PFSK-1 (cell line): ENCODE measurements at regions not wholly inside any gene's neighbourhood (a gene's known extent, or its start where the extent isn't known, plus 50 kb on each side); places are given as distances from the start of the nearest gene placed in this dataset.

Experiments used
- FOXP2 ChIP-seq: optimal IDR thresholded peaks from 2 replicates; pipeline ENCODE3; 2011; ENCODE audit warnings: borderline replicate concordance, control low read depth, inconsistent platforms; ENCODE audit not compliant: insufficient read depth; ENCODE audit errors: extremely low read length, extremely low read depth
- POLR2AphosphoS5 ChIP-seq: IDR thresholded peaks from 2 replicates; pipeline ENCODE4 v1.6.1; 2012; ENCODE audit warnings: low read depth, mild to moderate bottlenecking, control low read depth, low read length, moderate library complexity
- REST ChIP-seq, 2 experiments: IDR thresholded peaks; 2 replicates each; pipeline versions ENCODE4 v1.6.1 to v1.8.0; 2011 to 2012; ENCODE audit warnings: low read depth in 2 of 2, low read length in 2 of 2, control low read depth in 1 of 2, inconsistent platforms in 1 of 2, mild to moderate bottlenecking in 1 of 2, moderate library complexity in 1 of 2; ENCODE audit not compliant: insufficient read depth in 1 of 2
- SIN3A ChIP-seq: IDR thresholded peaks from 2 replicates; pipeline ENCODE4 v1.6.1; 2012; ENCODE audit warnings: mild to moderate bottlenecking, low read length, moderate library complexity, borderline replicate concordance; ENCODE audit not compliant: insufficient read depth
- TAF1 ChIP-seq: IDR thresholded peaks from 2 replicates; pipeline ENCODE4 v1.6.1; 2012; ENCODE audit warnings: low read length, control low read depth, borderline replicate concordance; ENCODE audit not compliant: insufficient read depth

- TF ChIP-seq FOXP2 (no peak), POLR2AphosphoS5 (no peak), REST (IDR thresholded peaks at IDR 0.05; ENCODE audit: insufficient read depth in 1 of 2, low read depth in 2 of 2, low read length in 2 of 2) (no peak), TAF1 (no peak), SIN3A (no peak)
These were observed 757.1 kb downstream of the INHBA start for GRCh38 chr7:40945788-40946187.

DNA sequence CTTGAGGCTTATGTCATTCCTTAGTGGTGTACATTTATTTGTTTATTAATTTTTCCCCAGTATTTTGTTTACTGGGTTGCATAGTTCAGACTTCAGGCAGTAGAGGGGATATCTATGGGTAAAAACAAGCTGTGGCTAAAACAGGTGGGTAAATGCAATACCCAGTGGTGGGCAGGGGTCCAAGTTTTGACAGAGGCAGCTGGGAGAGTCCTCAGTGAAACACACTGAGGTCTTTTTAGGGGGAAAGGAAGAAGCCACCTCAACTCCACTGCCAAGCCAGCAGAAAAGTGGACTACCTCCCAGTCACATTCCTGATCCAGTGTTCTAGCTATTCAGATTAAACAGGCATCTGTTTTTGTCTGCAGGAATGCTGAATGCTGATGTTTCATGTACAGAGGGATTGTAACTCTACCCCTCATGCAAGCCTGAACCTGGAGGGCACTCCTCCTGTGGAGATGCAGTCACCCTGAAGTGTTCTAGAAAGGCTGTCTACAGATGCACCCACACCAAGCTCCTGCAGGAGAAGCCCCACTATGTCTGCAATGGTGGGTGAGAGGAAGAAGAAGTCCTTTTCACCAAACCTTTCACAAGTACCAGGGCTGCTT lies 757.8 kb downstream of the INHBA start:
- TF ChIP-seq POLR2AphosphoS5 (no peak), REST (IDR thresholded peaks at IDR 0.05; ENCODE audit: insufficient read depth in 1 of 2, low read depth in 2 of 2, low read length in 2 of 2) (no peak), SIN3A (no peak), FOXP2 (no peak), TAF1 (no peak)

- TF ChIP-seq REST (IDR thresholded peaks at IDR 0.05; ENCODE audit: insufficient read depth in 1 of 2, low read depth in 2 of 2, low read length in 2 of 2) (no peak), FOXP2 (no peak), POLR2AphosphoS5 (no peak), SIN3A (no peak), TAF1 (no peak)
These were observed 765.0 kb downstream of the INHBA start for GRCh38 chr7:40937879-40938278.

- TF ChIP-seq POLR2AphosphoS5 (no peak), SIN3A (no peak), FOXP2 (no peak), REST (IDR thresholded peaks at IDR 0.05; ENCODE audit: insufficient read depth in 1 of 2, low read depth in 2 of 2, low read length in 2 of 2) (no peak), TAF1 (no peak)
These were observed 767.5 kb downstream of the INHBA start for GRCh38 chr7:40935435-40935834.

DNA sequence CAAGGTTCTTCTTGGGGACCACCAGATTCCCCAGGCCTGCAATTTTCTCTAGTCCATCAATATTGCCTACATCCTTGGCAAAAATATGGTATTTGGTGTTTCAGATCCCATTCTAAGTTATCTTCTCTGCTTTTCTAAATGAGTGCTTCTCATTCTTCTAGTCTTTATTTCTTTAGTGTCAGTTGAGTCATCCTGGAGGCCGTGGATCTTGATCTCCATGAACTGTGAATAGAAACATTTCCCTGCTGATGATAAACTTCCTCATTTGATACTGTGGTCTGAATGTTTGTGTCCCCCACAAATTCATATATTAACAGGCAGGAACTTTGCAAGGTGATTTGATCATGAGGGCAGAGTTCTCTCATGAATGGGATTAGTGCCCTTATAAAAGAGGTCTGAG lies 779.3 kb downstream of the INHBA start:
- no peak for TF ChIP-seq POLR2AphosphoS5
- TF ChIP-seq TAF1: no peak
- TF ChIP-seq FOXP2: no peak
- TF ChIP-seq SIN3A: no peak
- no peak for TF ChIP-seq REST (IDR thresholded peaks at IDR 0.05; ENCODE audit: insufficient read depth in 1 of 2, low read depth in 2 of 2, low read length in 2 of 2)
